GM21367 (cell line): ENCODE measurements at regions not wholly inside any gene's neighbourhood (a gene's known extent, or its start where the extent isn't known, plus 50 kb on each side); places are given as distances from the start of the nearest gene placed in this dataset.

Source experiments
- ATAC-seq: cut with Tn5 transposase; IDR thresholded peaks from one replicate; pipeline ENCODE4 v1.9.1; 2021; ENCODE audit not compliant: unreplicated experiment

DNA sequence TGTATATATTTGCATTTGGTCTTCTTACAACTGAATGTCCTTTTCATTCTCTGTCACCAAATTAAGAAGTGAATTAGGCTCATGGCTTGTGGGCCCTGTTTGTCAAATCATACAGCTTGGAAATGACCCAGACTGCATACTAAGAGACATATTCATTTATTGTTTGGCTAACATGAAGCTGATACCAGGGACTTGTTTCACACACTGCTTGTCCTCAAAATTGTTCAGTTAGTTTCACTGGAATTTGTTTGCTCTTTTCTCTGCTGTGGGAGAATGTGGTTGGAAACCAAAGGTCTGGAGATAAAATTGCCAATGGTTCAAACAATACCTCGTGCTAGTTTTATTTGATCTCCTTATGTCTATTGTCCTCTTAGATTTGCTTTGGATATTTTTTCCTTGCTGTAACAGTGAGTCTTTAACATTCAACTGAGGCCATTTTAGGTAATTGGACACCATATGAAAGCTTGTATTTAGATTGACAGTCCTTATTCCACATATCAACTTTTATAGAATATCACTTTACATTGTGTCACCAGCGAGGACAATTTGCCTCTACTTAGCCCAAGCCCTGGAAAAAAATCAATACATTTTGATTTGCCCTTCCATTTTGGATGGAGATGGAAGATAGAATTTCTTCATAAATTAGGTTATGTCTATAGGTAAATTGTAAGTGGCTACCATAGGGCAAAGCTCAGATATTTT, 144.3 kb upstream of the MTAP start:
- no peak for ATAC-seq

DNA sequence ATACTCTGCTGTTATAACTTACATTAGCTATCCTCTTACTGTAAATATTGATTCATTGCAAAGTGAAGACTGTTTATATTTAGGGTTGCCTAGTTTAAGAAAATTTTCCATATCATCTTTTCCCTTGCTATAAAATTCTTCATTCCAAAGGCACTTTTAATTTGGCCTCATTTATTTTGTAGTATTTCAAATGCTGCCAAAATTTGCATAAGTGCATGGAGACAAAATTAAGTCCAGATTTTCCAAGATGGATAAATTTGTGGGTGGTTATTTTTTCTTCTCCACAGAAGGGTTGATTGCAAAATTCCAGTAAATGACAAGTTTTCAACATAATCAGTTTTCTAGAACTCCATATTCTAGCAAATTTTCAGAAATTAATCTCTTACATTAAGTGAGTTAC, 141.5 kb upstream of the MTAP start:
- no peak for ATAC-seq

DNA sequence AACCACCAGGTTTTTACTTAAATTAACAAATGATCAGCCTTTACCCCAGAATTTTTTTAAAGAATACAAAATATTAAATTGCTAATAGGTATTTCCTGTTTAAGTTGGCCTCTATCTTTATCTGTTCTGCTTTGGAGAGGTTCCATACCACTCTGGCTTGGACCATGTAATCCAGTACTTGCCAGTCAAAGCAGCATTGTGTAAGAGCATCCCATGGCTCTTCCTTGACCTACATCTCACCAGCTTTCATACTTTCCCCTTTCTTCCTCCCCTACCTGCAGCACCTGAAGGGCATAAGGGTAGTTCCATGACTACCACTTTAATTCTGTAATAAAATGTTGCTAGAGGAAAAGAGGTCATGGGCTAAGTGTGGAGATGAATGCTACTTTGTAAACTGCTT, 140.8 kb upstream of the MTAP start:
- ATAC-seq = no peak

DNA sequence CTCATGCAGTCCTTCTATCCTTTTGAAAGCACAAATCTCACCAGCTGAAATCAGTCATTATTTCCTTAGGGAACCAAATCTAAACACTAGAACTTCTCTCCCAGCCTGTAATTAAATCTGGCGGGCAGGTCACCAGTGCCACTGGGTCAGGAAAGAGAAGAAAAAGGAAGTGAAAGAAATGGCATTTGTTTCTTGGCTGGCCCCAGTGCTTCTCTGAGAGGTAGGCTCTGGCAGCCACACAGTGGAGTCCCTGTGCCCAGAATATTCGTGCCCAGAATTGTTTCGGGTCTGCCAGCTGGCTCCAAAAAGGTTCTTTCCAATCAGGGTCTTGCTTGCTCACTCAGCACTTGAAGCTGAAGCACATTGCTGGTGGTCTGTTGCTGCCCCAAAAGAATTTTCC, 133.9 kb upstream of the MTAP start:
- ATAC-seq = no peak

DNA sequence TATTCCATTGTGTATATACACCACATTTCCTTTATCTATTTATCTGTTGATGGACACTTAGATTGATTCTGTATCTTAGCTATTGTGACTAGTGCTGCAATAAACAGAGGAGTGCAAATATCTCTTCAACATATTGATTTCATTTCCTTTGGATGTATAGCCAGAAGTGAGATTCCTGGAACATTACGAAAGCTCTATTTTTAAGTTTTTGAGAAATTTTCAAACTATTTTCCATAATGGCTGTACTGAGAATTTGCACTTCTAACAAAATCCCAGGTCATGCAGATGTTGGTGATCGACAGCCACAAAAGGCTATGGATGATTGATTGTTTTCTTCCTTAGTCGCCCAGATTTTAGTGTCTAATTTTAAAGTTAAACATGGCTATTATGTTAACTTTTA, 132.7 kb upstream of the MTAP start:
- no peak for ATAC-seq

DNA sequence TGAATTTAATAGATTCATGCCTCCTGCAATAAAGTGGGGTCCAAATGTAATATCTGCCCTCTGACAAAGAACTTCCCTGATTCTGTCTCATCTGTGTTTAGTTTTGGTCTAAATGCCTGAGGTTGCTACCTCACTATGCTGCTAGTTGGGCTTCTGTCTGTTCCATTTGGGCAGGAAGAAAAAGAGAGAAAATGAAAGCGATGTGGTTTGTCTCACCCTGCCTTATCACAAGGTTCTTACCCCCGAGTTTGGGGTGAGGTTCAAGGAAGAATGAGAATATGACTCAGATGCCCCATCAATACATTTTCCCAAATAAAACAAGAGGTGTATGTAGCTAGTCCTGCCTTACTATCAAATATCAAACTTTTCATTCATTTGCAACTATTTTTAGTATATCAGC, 132.1 kb upstream of the MTAP start:
- ATAC-seq = no peak

DNA sequence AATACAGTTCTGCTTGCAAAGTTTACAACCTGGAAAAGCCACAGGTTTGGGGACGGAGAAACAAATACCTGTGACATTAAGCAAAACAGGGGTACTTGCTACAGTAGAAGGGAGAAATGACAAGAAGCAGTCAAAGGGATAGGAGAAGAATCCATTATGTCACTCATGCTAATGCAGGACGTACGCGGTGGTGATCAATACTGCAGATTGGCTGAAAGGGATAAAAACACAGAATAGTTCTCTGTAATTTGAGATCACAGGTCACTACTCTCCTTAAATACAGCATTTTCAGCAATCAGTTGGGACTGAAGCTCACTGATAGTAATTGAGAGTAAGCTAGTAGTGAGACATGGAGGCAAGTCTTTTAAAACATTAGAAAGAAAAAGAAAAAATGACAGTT, 130.3 kb upstream of the MTAP start:
- ATAC-seq = no peak

DNA sequence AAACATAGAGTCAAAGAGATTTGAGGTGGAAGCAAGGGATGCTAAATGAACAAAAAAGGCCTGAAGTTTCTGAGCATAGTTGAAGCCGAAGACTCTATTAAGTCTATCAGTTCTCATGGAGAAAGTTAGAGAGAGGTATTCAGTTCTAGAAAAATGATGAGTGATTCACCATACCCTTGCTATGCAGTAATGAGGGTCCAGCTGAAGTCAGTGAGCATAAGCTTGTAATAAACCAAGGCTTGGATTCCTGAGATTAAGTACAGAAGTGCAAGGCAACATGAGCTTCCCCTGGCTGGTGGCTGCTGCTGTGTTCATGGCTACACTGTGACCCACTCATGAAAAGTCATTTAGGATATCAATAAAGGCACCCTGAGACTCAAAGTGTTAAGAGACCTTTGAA, 129.7 kb upstream of the MTAP start:
- no peak for ATAC-seq

DNA sequence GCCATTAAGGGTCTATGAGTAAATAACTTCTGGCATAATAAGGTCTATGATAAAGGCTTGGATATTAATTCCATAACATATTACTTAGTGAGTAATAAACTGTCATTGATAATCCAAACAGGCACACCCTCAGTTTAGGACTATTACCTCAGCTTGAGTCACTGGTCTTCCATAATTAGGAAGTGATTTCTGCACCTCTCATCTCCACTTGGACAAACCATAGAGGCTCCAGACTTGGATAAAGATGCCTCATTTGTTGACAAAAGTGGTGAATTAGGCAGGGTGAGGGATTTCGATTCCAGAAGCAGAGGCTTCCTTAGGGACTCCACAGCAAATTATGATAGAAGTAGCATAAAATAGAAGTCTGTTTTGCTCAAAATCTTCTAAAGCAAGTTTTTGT, 127.5 kb upstream of the MTAP start:
- no peak for ATAC-seq

DNA sequence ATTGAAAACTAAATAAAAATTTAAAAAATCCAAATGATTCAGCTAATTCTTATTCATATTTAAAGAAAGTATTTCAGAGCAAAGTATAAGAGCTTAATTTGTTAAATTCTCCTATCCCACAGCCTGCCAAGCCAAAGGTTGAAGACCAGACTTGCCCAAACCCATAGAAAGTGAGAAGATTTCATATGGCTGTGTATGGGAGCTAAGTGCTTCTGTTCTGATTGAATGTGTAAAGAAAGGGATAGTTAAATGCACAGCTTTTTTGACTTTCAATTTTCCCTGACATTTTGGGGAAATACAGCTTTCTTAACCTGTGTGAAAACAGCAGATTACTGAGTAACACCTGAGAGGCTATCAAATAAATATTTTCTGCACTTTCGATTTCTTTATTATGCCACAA, 125.0 kb upstream of the MTAP start:
- no peak for ATAC-seq

DNA sequence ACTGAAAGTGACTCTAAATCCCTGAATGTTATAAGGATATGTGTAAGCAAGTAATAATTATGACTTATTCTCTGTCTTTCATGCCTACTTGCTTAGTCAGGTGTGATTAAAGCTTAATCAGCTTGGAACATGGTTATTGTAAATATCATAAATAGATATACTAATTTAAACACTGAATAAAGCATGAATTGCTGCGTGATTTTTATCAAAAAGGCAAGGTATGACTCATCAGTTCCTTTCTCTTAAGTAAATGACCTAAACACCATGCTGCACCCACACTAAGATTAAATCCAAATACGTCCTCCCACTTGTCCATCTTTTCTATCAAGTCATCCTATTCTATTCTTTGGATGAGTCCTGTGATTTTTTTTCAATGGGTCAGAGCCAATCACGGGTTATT, 124.6 kb upstream of the MTAP start:
- no peak for ATAC-seq

DNA sequence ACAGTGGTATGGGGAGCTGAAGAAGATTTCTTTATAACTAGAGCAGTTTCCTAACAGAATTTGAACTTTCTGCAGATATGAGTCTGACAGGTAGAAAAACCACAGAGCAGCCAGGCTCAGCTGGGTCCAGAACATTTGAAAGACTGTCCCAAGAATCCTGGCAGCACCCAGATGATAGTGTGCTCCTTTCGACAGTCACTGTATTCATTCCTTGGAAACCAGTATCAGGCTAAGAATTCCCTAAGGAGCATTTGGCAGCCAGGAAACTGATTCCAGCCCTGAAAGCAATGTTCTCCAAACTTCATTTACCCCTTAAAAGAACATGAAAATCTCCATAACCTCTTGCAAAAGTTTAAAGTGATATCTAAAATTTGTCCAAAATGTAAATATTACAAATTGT, 123.0 kb upstream of the MTAP start:
- ATAC-seq = no peak

DNA sequence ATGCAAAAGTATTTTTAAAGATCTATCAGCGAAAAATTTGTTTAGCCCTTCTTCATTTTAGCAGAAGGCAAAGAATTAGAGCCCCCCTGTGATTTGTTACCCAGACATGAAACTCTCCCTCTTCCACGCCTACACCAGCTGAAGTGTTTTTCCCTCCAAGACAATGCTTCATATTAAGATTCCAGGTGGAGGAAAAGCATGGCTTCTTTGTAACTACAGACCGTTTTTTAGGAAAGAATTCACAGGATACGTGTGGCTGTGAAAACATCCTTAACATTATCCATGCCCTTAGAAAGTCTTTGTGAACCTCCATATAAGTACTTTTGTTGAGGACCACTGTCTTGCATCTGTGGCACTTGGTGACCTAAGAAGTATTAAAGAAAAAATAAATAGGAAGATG, 121.8 kb upstream of the MTAP start:
- no peak for ATAC-seq

DNA sequence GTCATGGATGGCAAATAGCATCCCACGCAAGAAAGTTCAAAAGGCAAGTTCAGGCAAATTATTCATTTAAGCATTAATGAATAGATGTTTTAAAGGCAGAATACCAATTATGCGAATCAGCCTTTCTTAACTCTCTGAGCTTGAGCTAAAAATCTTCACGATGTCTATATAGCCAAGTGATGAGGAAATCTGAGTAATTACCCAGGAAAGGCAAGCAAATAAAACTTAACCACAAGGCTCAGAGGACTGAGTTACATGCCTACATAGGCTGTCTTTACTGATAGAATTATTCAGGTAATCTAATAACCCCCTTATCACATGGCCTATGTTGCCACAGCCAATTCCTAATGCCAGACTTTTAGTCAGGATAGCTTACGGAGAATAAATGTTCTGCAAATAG, 120.8 kb upstream of the MTAP start:
- ATAC-seq = no peak

DNA sequence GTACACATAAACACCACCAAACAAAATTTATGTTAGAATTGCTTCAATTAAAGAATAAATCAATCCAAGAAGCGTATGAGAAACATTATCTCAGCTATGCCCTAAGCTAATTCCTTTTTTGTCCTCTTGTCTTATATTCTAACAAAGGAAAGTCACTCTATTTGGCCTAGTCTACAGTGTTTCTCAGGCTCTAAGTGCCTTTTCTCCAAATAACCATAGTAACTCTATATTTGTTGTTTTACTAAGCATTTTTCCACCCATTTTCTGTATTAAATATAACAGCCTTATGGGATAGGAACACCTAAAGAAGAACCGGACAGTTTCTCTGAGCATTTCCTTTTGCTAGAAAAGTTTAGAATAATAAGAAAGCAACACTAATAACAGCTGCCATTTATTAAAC, 120.1 kb upstream of the MTAP start:
- ATAC-seq = no peak

DNA sequence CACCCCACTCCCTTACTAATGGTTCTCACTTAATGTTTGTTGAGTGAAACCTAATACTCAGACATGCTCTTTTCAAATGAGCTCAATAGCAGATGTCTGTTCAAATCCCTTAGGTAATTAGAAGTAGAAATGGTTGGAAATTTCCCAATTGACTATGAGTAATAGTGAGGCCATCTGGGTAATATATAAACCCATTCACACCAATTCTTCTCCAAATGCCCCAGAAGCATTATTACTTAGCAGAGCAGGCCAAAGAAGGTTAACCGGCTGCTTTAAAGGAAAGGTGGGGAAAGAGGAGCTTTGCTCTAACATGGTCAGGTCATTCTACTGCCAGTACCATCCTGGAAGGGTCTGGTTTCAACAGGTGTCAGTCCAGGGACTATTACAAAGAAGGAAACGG, 119.5 kb upstream of the MTAP start:
- no peak for ATAC-seq

DNA sequence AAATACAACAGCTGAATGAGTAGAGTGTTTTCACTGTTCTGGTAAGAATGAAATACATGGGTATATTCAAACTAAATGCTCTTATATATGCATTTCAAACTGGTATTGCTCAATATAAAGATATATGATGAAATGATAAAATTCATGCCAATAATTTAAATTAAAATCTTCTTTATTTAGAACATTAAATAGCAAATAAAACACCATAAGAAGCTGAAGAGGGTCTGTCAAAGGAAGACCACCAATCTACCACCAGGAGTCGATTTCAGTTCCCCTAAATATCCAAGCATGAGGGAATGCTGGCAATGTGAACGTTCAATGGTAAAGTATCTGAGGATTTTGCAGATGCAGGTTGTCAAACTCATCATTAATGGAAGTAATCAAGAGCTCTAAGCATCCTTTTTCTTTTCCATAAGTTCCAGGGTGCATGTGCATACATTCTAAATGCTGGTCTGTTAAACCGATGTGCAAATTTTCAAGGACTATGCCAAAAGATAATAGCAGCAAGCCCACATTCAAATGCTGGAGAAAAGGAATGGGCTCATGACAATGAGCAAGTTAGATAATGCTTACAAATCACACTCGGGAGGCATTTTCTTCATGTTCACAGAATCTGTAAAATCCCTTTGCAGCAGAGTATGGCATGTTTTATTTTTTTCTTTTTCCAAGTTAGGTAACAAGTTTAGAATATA, 118.8 kb upstream of the MTAP start:
- ATAC-seq = no peak

DNA sequence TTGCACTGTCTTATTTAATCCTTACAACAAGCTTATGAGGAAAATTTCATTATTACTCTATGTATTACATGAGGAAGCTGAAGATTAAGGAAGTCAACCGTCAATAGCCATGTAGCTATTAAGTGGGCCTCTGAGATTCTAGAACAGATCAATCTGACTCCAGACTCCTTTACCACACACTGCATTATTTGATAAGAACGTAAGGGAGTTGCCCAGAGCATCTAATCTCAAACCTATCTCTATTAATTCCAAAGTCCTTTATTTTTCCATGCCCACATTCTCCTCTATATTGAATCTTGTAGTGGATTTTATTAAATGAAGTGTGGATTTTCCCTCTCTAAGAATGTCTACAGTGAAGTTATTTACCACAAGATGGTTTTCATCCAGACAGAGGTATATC, 118.2 kb upstream of the MTAP start:
- ATAC-seq = no peak

DNA sequence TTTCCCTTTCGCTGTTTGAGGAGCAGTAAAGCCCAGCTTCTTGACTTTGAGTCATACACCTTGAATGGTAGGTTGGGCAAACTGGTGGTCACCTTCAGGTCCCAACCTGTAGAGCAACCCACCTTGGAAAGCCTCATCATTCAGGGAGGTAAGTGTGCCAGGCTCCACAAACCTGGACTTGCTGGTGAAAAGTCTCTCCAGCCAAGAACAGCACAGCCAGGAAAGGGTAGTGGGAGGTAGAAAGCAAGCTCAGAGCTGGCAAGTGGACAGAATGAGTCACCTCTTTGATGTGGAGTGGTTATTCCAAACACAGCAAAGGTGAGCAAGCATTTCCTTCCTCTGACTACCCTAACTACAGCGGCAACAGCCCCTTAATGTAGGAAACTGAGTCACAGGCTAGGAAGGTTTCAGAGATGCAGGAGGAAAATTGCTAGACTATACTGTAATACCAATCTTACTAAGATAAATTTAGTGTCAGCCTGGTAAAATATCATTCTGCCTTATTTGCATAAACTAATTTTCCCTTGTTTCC, 117.5 kb upstream of the MTAP start:
- ATAC-seq = no peak

DNA sequence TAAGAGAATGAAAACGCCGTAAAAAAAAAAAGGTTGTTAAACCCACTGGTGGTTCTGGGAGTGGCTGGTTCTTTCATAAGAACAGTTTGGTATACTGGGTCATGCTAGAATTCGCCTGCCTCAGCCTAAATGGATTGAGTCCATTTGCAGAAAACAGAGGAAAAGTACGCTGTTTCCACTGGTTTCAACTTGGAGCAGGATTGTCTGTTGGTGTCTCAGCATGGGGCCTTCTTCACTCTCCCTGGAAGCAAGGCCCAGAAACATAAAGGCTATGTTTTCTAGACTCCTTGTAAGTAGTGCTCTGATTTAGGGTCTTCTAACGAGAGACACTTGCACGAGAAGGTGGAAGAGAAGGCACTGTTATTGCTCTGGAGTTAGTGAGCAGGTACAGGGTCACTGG, 116.9 kb upstream of the MTAP start:
- ATAC-seq = no peak

DNA sequence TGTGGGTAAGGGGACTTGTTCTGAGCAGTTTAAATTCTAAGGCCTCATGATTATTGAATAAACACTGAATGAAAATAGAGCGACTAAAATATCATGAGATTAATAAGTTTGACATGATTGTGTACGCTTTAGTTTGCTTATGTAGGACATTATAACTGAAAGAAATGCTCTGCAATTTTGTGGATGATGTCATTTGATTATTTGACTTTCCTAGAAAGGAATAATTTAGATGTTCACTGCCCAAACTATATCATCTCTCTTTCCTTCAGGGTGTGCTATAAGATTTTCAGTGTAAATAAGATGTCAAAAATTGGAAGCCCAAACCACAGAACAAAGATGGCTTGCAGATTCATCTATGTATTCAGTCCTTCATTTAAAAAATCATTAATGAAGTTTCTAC, 115.7 kb upstream of the MTAP start:
- ATAC-seq = no peak

DNA sequence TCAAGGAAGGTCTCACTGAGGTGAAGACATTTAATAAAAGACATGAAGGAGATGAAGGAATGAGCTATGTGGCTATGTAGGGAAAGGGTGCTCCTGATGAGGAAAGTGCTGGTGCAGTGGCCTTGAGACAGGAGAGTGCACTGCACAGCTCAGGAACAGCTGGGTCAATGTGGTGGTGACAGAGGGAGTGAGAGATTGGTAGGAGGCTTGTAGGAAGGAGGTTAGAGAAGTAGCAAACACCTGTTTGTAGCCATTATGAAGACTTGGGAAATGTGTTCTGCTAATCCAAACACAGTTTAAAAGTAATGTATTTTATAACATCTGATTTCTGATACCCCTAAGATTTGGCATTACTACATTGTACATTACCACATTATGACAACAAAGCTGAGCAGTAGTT, 115.1 kb upstream of the MTAP start:
- no peak for ATAC-seq
